GM19324 (cell line): ENCODE measurements at regions not wholly inside any gene's neighbourhood (a gene's known extent, or its start where the extent isn't known, plus 50 kb on each side); places are given as distances from the start of the nearest gene placed in this dataset.
"Not testable (repeated sequence)": the region's sequence is repeated elsewhere in the genome, so short reads cannot be mapped to it uniquely, and the experiment has no call there.

Experiments used
- ATAC-seq: cut with Tn5 transposase; IDR thresholded peaks from one replicate; pipeline ENCODE4 v1.9.1; 2021; ENCODE audit warnings: mild to moderate bottlenecking, moderate library complexity; ENCODE audit not compliant: unreplicated experiment, low FRiP score

GRCh38 chr15:95681836-95682544 is 648.5 kb upstream of the NR2F2 start:
- ATAC-seq, result no peak

GRCh38 chr15:95684126-95684525 is 646.4 kb upstream of the NR2F2 start:
- ATAC-seq, result no peak

- ATAC-seq, result no peak
These were observed 645.8 kb upstream of the NR2F2 start for GRCh38 chr15:95684693-95685115.

GRCh38 chr15:95687061-95687460 is 643.4 kb upstream of the NR2F2 start:
- no peak for ATAC-seq

GRCh38 chr15:95687686-95688085 is 642.8 kb upstream of the NR2F2 start:
- ATAC-seq, result no peak

- ATAC-seq, result no peak
These were observed 639.7 kb upstream of the NR2F2 start for GRCh38 chr15:95690631-95691340.

- no peak for ATAC-seq
These were observed 636.6 kb upstream of the NR2F2 start for GRCh38 chr15:95693917-95694316.

- no peak for ATAC-seq
These were observed 632.3 kb upstream of the NR2F2 start for GRCh38 chr15:95698230-95698629.

- no peak for ATAC-seq
These were observed 631.5 kb upstream of the NR2F2 start for GRCh38 chr15:95698951-95699350.

- no peak for ATAC-seq
These were observed 630.9 kb upstream of the NR2F2 start for GRCh38 chr15:95699578-95699977.

- ATAC-seq, result not testable (repeated sequence)
These were observed 629.8 kb upstream of the NR2F2 start for GRCh38 chr15:95700692-95701091.

GRCh38 chr15:95701410-95701809 is 629.1 kb upstream of the NR2F2 start:
- no peak for ATAC-seq

GRCh38 chr15:95709959-95710695 is 620.4 kb upstream of the NR2F2 start:
- no peak for ATAC-seq

GRCh38 chr15:95712785-95713184 is 617.7 kb upstream of the NR2F2 start:
- ATAC-seq, result no peak

- ATAC-seq, result no peak
These were observed 617.2 kb upstream of the NR2F2 start for GRCh38 chr15:95713324-95713723.

- ATAC-seq, result no peak
These were observed 615.2 kb upstream of the NR2F2 start for GRCh38 chr15:95715116-95715903.

- no peak for ATAC-seq
These were observed 614.4 kb upstream of the NR2F2 start for GRCh38 chr15:95715906-95716656.

GRCh38 chr15:95716708-95717107 is 613.8 kb upstream of the NR2F2 start:
- ATAC-seq, result no peak

GRCh38 chr15:95718441-95718840 is 612.1 kb upstream of the NR2F2 start:
- ATAC-seq, result no peak
